ENCODE measurements at regions not wholly inside any gene's neighbourhood (a gene's known extent, or its start where the extent isn't known, plus 50 kb on each side); places are given as distances from the start of the nearest gene placed in this dataset.
"Not testable (repeated sequence)": the region's sequence is repeated elsewhere in the genome, so short reads cannot be mapped to it uniquely, and the experiment has no call there.

GRCh38 chr7:32691965-32692815 lies 196.9 kb downstream of the AVL9 start:
- not testable (repeated sequence) for TF ChIP-seq CTCF (IDR thresholded peaks at IDR 0.05); ZBTB21 (CRISPR knock-in tag; IDR thresholded peaks at IDR 0.05; ENCODE audit: borderline replicate concordance); ATF6 (CRISPR knock-in tag; IDR thresholded peaks at IDR 0.05); GABPB1 (CRISPR knock-in tag; IDR thresholded peaks at IDR 0.05)

Measured in WTC11 (cell line).